LoVo (cell line): ENCODE measurements at regions not wholly inside any gene's neighbourhood (a gene's known extent, or its start where the extent isn't known, plus 50 kb on each side); places are given as distances from the start of the nearest gene placed in this dataset.

Source experiments
- DNase-seq: peaks from one replicate; pipeline ENCODE4 v3.0.0-alpha.2; 2016; ENCODE audit warnings: low spot score

- DNase-seq, result no peak
Observed at GRCh38 chr2:200013906-200014305, 58.5 kb downstream of the MAIP1 start.

GRCh38 chr2:200021449-200022114 is 66.2 kb downstream of the MAIP1 start:
- DNase-seq, result no peak

- DNase-seq, result no peak
Observed at GRCh38 chr2:200022511-200022910, 67.1 kb downstream of the MAIP1 start.

- no peak for DNase-seq
Observed at GRCh38 chr2:200023570-200023969, 68.2 kb downstream of the MAIP1 start.

GRCh38 chr2:200025717-200026116 is 70.3 kb downstream of the MAIP1 start:
- DNase-seq, result no peak

GRCh38 chr2:200026332-200027230 is 71.2 kb downstream of the MAIP1 start:
- DNase-seq, result no peak

- DNase-seq, result no peak
Observed at GRCh38 chr2:200028998-200029397, 73.6 kb downstream of the MAIP1 start.

- DNase-seq, result no peak
Observed at GRCh38 chr2:200032895-200033294, 77.5 kb downstream of the MAIP1 start.

- DNase-seq, result no peak
Observed at GRCh38 chr2:200033929-200034328, 78.5 kb downstream of the MAIP1 start.

GRCh38 chr2:200034816-200035215 is 79.4 kb downstream of the MAIP1 start:
- no peak for DNase-seq

- no peak for DNase-seq
Observed at GRCh38 chr2:200039724-200040650, 84.6 kb downstream of the MAIP1 start.

- DNase-seq, result no peak
Observed at GRCh38 chr2:200040831-200041230, 85.4 kb downstream of the MAIP1 start.

GRCh38 chr2:200041639-200042038 is 86.3 kb downstream of the MAIP1 start:
- DNase-seq, result no peak

- DNase-seq, result no peak
Observed at GRCh38 chr2:200042102-200042735, 86.8 kb downstream of the MAIP1 start.

GRCh38 chr2:200042944-200043343 is 87.6 kb downstream of the MAIP1 start:
- DNase-seq, result no peak

GRCh38 chr2:200044453-200044852 is 89.1 kb downstream of the MAIP1 start:
- DNase-seq, result no peak

- no peak for DNase-seq
Observed at GRCh38 chr2:200048421-200048820, 93.0 kb downstream of the MAIP1 start.

- DNase-seq, result no peak
Observed at GRCh38 chr2:200049086-200049485, 93.7 kb downstream of the MAIP1 start.

GRCh38 chr2:200050921-200051610 is 95.7 kb downstream of the MAIP1 start:
- no peak for DNase-seq

- no peak for DNase-seq
Observed at GRCh38 chr2:200051611-200051945, 96.2 kb downstream of the MAIP1 start.

GRCh38 chr2:200052627-200053026 is 97.2 kb downstream of the MAIP1 start:
- DNase-seq, result no peak
